Left lung (tissue), 4 donors: ENCODE measurements at regions not wholly inside any gene's neighbourhood (a gene's known extent, or its start where the extent isn't known, plus 50 kb on each side); places are given as distances from the start of the nearest gene placed in this dataset.

Experiments
- ATAC-seq: fragments of 200-7000 bp; cut with Tn5 transposase; one replicate; pipeline ENCODE4 v1.9.1; 2020; ENCODE audit warnings: moderate library complexity
- DNase-seq, 4 donors: peaks; one replicate each; pipeline ENCODE4 v3.0.0-alpha.2; 2013 to 2020
- H3K27ac ChIP-seq, 2 donors: fragments of 200-600 bp; sonication (generic) in 1 of 2; one replicate each; pipeline versions ENCODE4 v1.5.0 to v1.8.0; 2020 to 2021
- H3K27me3 ChIP-seq, 2 donors: fragments of 200-600 bp; sonication (generic) in 1 of 2; one replicate each; pipeline versions ENCODE4 v1.5.0 to v1.8.0; 2020 to 2021
- H3K36me3 ChIP-seq, 2 donors: fragments of 200-600 bp; sonication (generic) in 1 of 2; one replicate each; pipeline versions ENCODE4 v1.5.0 to v1.8.0; 2020 to 2021
- H3K4me1 ChIP-seq, 2 donors: fragments of 200-600 bp; one replicate each; pipeline ENCODE4 v1.8.0; 2021
- H3K4me3 ChIP-seq, 2 donors: fragments of 200-600 bp; sonication (generic) in 1 of 2; one replicate each; pipeline versions ENCODE4 v1.5.0 to v1.8.0; 2020 to 2021; ENCODE audit warnings: mild to moderate bottlenecking in 1 of 2
- H3K9me3 ChIP-seq, 2 donors: fragments of 200-600 bp; sonication (generic) in 1 of 2; one replicate each; pipeline versions ENCODE4 v1.5.0 to v1.8.0; 2020 to 2021
- CTCF ChIP-seq, 2 donors: fragments of 200-600 bp; sonication (generic) in 1 of 2; IDR thresholded peaks; one replicate each; pipeline versions ENCODE4 v1.5.0 to v1.8.0; 2021; ENCODE audit warnings: antibody characterized with exemption in 2 of 2
- intact Hi-C, 2 donors: fragments of 100-400 bp; cut with DNase I; formaldehyde crosslinking; loops; one replicate each; pipeline versions ENCODE4 v1.11.2 to v1.14.2; 2022
- donor health status: DM: no; HTN: yes; CAD: no.
- donor health status: DM: no; HTN: no; CAD: no.

GRCh38 chr2:235157746-235158482, 206.1 kb downstream of the SH3BP4 start:
- ATAC-seq, result no peak
- intact Hi-C loops, result no loop called here

GRCh38 chr2:235160281-235160810, 208.5 kb downstream of the SH3BP4 start:
- no peaks in the 10 kb centered on the region for H3K4me1 ChIP-seq
- intact Hi-C loops, result no loop called here

More at GRCh38 chr2:235157746-235158482, 206.1 kb downstream of the SH3BP4 start:
- no peak overlapping the region for H3K4me3 ChIP-seq
- no peaks in the 10 kb centered on the region for H3K9me3 ChIP-seq
- H3K36me3 ChIP-seq, result no peaks in the 10 kb centered on the region
- no peak for DNase-seq
- no peaks in the 10 kb centered on the region for H3K4me1 ChIP-seq
- H3K27me3 ChIP-seq, result no peaks in the 10 kb centered on the region
- H3K27ac ChIP-seq, result no peak overlapping the region
- TF ChIP-seq CTCF (IDR thresholded peaks at IDR 0.05), result no peak

GRCh38 chr2:235161565-235161964, 209.7 kb downstream of the SH3BP4 start:
- Histone ChIP-seq H3K4me1 (no peaks in the 10 kb centered on the region), H3K27ac (no peak overlapping the region), H3K36me3 (no peaks in the 10 kb centered on the region), H3K27me3 (no peaks in the 10 kb centered on the region), H3K4me3 (no peak overlapping the region), H3K9me3 (no peaks in the 10 kb centered on the region)
- ATAC-seq (no peak), DNase-seq (no peak)
- no peak for TF ChIP-seq CTCF (IDR thresholded peaks at IDR 0.05)
- intact Hi-C loops, result no loop called here

More at GRCh38 chr2:235160281-235160810, 208.5 kb downstream of the SH3BP4 start:
- no peak overlapping the region for H3K4me3 ChIP-seq
- no peaks in the 10 kb centered on the region for H3K27me3 ChIP-seq
- DNase-seq (no peak), ATAC-seq (no peak)
- no peaks in the 10 kb centered on the region for H3K36me3 ChIP-seq
- no peaks in the 10 kb centered on the region for H3K9me3 ChIP-seq
- no peak for TF ChIP-seq CTCF (IDR thresholded peaks at IDR 0.05)
- H3K27ac ChIP-seq, result no peak overlapping the region

GRCh38 chr2:235162082-235162836, 210.4 kb downstream of the SH3BP4 start:
- H3K4me3 ChIP-seq, result no peak overlapping the region
- DNase-seq, result no peak
- no peaks in the 10 kb centered on the region for H3K9me3 ChIP-seq
- intact Hi-C loops, result no loop called here
- H3K27ac ChIP-seq, result no peak overlapping the region
- H3K36me3 ChIP-seq, result no peaks in the 10 kb centered on the region
- TF ChIP-seq CTCF (IDR thresholded peaks at IDR 0.05), result no peak
- H3K4me1 ChIP-seq, result no peaks in the 10 kb centered on the region
- H3K27me3 ChIP-seq, result no peaks in the 10 kb centered on the region
- ATAC-seq, result no peak

GRCh38 chr2:235162837-235163197, 211.0 kb downstream of the SH3BP4 start:
- Histone ChIP-seq H3K9me3 (no peaks in the 10 kb centered on the region), H3K36me3 (no peaks in the 10 kb centered on the region), H3K27ac (no peak overlapping the region), H3K4me1 (no peaks in the 10 kb centered on the region), H3K4me3 (no peak overlapping the region), H3K27me3 (no peaks in the 10 kb centered on the region)
- intact Hi-C loops, result no loop called here
- DNase-seq, result no peak
- no peak for ATAC-seq
- TF ChIP-seq CTCF (IDR thresholded peaks at IDR 0.05), result no peak
